ENCODE measurements at regions not wholly inside any gene's neighbourhood (a gene's known extent, or its start where the extent isn't known, plus 50 kb on each side); places are given as distances from the start of the nearest gene placed in this dataset.

GRCh38 chr1:36628804-36629203 lies 146.1 kb upstream of the CSF3R start:
- H3K4me2 ChIP-seq (ENCODE audit: low read length) = no peak overlapping the region
- H2AFZ ChIP-seq (ENCODE audit: low read depth, low read length) = no peak overlapping the region
- H4K20me1 ChIP-seq (ENCODE audit: insufficient read depth, low read length) = no peaks in the 10 kb centered on the region
- H3K9me3 ChIP-seq (ENCODE audit: insufficient read depth, low read length) = no peaks in the 10 kb centered on the region
- H3K79me2 ChIP-seq (ENCODE audit: low read length) = no peaks in the 10 kb centered on the region
- no peak for TF ChIP-seq CTCF (IDR thresholded peaks at IDR 0.05; ENCODE audit: low read depth, low read length)
- TF ChIP-seq EZH2phosphoT487 (IDR thresholded peaks at IDR 0.05; ENCODE audit: low read depth) = no peak
- H3K27me3 ChIP-seq (ENCODE audit: low read depth, low read length) = no peaks in the 10 kb centered on the region
- H3K4me1 ChIP-seq (ENCODE audit: low read length) = no peaks in the 10 kb centered on the region
- no peak overlapping the region for H3K4me3 ChIP-seq (ENCODE audit: low read length)
- no peaks in the 10 kb centered on the region for H3K36me3 ChIP-seq (replicated peaks; ENCODE audit: low read depth, low read length)
- no peak overlapping the region for H3K27ac ChIP-seq (ENCODE audit: low read length)
- no peak overlapping the region for H3K9ac ChIP-seq (ENCODE audit: low read length)

- Histone ChIP-seq H3K9ac (ENCODE audit: low read length) (no peak overlapping the region), H3K4me2 (ENCODE audit: low read length) (no peak overlapping the region), H3K27me3 (ENCODE audit: low read depth, low read length) (no peaks in the 10 kb centered on the region), H3K79me2 (ENCODE audit: low read length) (no peaks in the 10 kb centered on the region), H2AFZ (ENCODE audit: low read depth, low read length) (no peak overlapping the region), H3K4me3 (ENCODE audit: low read length) (no peak overlapping the region), H3K27ac (ENCODE audit: low read length) (no peak overlapping the region), H3K4me1 (ENCODE audit: low read length) (no peaks in the 10 kb centered on the region), H3K9me3 (ENCODE audit: insufficient read depth, low read length) (no peaks in the 10 kb centered on the region), H3K36me3 (replicated peaks; ENCODE audit: low read depth, low read length) (no peaks in the 10 kb centered on the region), H4K20me1 (ENCODE audit: insufficient read depth, low read length) (no peaks in the 10 kb centered on the region)
- no peak for TF ChIP-seq CTCF (IDR thresholded peaks at IDR 0.05; ENCODE audit: low read depth, low read length)
- no peak for TF ChIP-seq EZH2phosphoT487 (IDR thresholded peaks at IDR 0.05; ENCODE audit: low read depth)
Measured at GRCh38 chr1:36626435-36626834, 143.7 kb upstream of the CSF3R start.

GRCh38 chr1:36625935-36626310 lies 143.2 kb upstream of the CSF3R start:
- H3K27ac ChIP-seq (ENCODE audit: low read length) = no peak overlapping the region
- H3K36me3 ChIP-seq (replicated peaks; ENCODE audit: low read depth, low read length) = no peaks in the 10 kb centered on the region
- H2AFZ ChIP-seq (ENCODE audit: low read depth, low read length) = no peak overlapping the region
- TF ChIP-seq EZH2phosphoT487 (IDR thresholded peaks at IDR 0.05; ENCODE audit: low read depth) = no peak
- no peak for TF ChIP-seq CTCF (IDR thresholded peaks at IDR 0.05; ENCODE audit: low read depth, low read length)
- H3K9ac ChIP-seq (ENCODE audit: low read length) = no peak overlapping the region
- no peaks in the 10 kb centered on the region for H3K9me3 ChIP-seq (ENCODE audit: insufficient read depth, low read length)
- H3K79me2 ChIP-seq (ENCODE audit: low read length) = no peaks in the 10 kb centered on the region
- H3K4me1 ChIP-seq (ENCODE audit: low read length) = no peaks in the 10 kb centered on the region
- H3K4me3 ChIP-seq (ENCODE audit: low read length) = no peak overlapping the region
- no peak overlapping the region for H3K4me2 ChIP-seq (ENCODE audit: low read length)
- no peaks in the 10 kb centered on the region for H4K20me1 ChIP-seq (ENCODE audit: insufficient read depth, low read length)
- no peaks in the 10 kb centered on the region for H3K27me3 ChIP-seq (ENCODE audit: low read depth, low read length)

- Histone ChIP-seq H3K9me3 (ENCODE audit: insufficient read depth, low read length) (no peaks in the 10 kb centered on the region), H3K27me3 (ENCODE audit: low read depth, low read length) (no peaks in the 10 kb centered on the region), H3K4me1 (ENCODE audit: low read length) (no peaks in the 10 kb centered on the region), H3K9ac (ENCODE audit: low read length) (no peak overlapping the region), H3K4me3 (ENCODE audit: low read length) (no peak overlapping the region), H2AFZ (ENCODE audit: low read depth, low read length) (no peak overlapping the region), H3K79me2 (ENCODE audit: low read length) (no peaks in the 10 kb centered on the region), H3K36me3 (replicated peaks; ENCODE audit: low read depth, low read length) (no peaks in the 10 kb centered on the region), H4K20me1 (ENCODE audit: insufficient read depth, low read length) (no peaks in the 10 kb centered on the region), H3K4me2 (ENCODE audit: low read length) (no peak overlapping the region), H3K27ac (ENCODE audit: low read length) (no peak overlapping the region)
- no peak for TF ChIP-seq CTCF (IDR thresholded peaks at IDR 0.05; ENCODE audit: low read depth, low read length)
- TF ChIP-seq EZH2phosphoT487 (IDR thresholded peaks at IDR 0.05; ENCODE audit: low read depth) = no peak
Measured at GRCh38 chr1:36625253-36625934, 142.7 kb upstream of the CSF3R start.
